ENCODE measurements at regions not wholly inside any gene's neighbourhood (a gene's known extent, or its start where the extent isn't known, plus 50 kb on each side); places are given as distances from the start of the nearest gene placed in this dataset.

GRCh38 chr10:69714572-69714971 is 84.5 kb downstream of the FAM241B start (continued):
- TF ChIP-seq LRRFIP1 (CRISPR knock-in tag; conservative IDR thresholded peaks at IDR 0.05) (no peak), ZSCAN12 (CRISPR knock-in tag; IDR thresholded peaks at IDR 0.05) (no peak), ZNF782 (CRISPR knock-in tag; IDR thresholded peaks at IDR 0.05; ENCODE audit: borderline replicate concordance) (no peak), NCOA2 (CRISPR knock-in tag; IDR thresholded peaks at IDR 0.05) (no peak)

GRCh38 chr10:69715156-69715898 is 85.3 kb downstream of the FAM241B start:
- Histone ChIP-seq H3K4me2 (ENCODE audit: low read depth, low read length) (no peak overlapping the region), H3K4me3 (replicated peaks in 1 of 3; ENCODE audit: insufficient read depth in 1 of 3, low read depth in 2 of 3, low read length in 3 of 3) (no peak overlapping the region), H4K20me1 (ENCODE audit: insufficient read depth, low read length) (no peaks in the 10 kb centered on the region), H3K79me2 (ENCODE audit: insufficient read depth, low read length) (no peaks in the 10 kb centered on the region), H3K9ac (ENCODE audit: insufficient read depth, low read depth, low read length) (no peak overlapping the region), H3K4me1 (ENCODE audit: insufficient read depth, low read length) (no peaks in the 10 kb centered on the region), H3K36me3 (replicated peaks in 1 of 2; ENCODE audit: control insufficient read depth in 1 of 2, insufficient read depth in 2 of 2, low read length in 2 of 2) (no peaks in the 10 kb centered on the region), H3K9me3 (ENCODE audit: low read length) (no peaks in the 10 kb centered on the region), H3K27me3 (ENCODE audit: control insufficient read depth in 1 of 2, insufficient read depth in 2 of 2, low read length in 2 of 2) (peaks cover 2 to 27% of the 10 kb centered on the region in 2 experiments; a peak in 4 of 5 replicates), H3K27ac (ENCODE audit: extremely low read length, insufficient read depth, low read length) (no peak overlapping the region), H2AFZ (ENCODE audit: low read length) (no peak overlapping the region)
- in situ Hi-C loops (cut with HindIII; ENCODE audit: extremely low pct_ligation_motif_present, low pct_unique_long_range_greater_than_20kb): loop anchor here (5.0 to 10.0 kb wide), 2 partner anchors 73 to 201 kb away; no protein-coding TSS in a partner anchor
- intact Hi-C loops (cut with micrococcal nuclease; ENCODE audit: unreplicated experiment): no loop called here
- ATAC-seq: no peak
- ChIA-PET POLR2A (no interaction called here), CTCF (ENCODE audit: low intra/inter-chr PET ratio, low total read pairs) (no interaction called here)
- no peak for DNase-seq (ENCODE audit: low spot score)
- 13% methylated on average over 11 of the region's 11 CpGs for WGBS (ENCODE audit: low lambda C conversion rate)
- FAIRE-seq: no peak
- no TSS peak for BruUV-seq (replicated peaks)
- no peak for TF ChIP-seq HNRNPUL1 (IDR thresholded peaks at IDR 0.05; ENCODE audit: low read depth, low read length)
